ENCODE measurements at regions not wholly inside any gene's neighbourhood (a gene's known extent, or its start where the extent isn't known, plus 50 kb on each side); places are given as distances from the start of the nearest gene placed in this dataset.

DNA sequence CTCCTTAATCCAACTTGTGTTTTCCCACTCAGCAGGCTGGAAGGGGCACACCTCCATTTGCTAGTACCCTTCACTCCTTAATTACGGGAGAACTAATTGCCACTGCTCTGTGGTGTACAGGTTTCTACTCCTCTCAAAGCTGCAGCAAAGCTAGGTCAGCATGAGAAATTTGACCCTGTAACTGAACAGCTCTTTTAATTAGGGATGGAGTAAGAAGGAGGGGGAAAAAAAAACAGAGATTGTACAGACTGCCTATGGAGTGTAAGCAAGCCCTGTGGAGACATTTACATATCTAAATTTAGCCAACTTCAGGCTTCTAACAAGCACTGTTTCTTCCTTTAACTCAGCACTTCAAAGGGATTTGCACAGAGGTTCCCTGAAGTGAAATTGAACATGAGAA is 629.7 kb upstream of the SETBP1 start:
- no peak for DNase-seq (ENCODE audit: low read depth, low spot score)

DNA sequence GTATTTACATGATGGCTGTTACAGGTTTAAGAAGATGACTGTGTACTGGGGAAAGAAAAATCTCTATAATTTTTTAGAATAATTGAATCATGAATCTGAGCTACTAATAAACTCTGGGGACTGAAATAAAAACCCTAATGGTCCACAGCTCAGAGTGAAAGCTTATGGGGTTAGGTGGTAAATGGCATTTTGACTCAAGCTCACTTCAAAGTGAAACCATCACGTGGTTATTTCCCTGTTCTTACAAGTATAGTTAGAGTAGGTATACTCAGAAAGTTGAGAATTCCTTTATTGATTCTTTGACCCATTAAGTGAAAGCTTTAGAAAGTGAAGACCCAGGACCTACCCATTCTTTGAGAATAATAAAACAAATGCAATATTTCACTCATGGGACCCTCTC is 626.2 kb upstream of the SETBP1 start:
- no peak for DNase-seq (ENCODE audit: low read depth, low spot score)

DNA sequence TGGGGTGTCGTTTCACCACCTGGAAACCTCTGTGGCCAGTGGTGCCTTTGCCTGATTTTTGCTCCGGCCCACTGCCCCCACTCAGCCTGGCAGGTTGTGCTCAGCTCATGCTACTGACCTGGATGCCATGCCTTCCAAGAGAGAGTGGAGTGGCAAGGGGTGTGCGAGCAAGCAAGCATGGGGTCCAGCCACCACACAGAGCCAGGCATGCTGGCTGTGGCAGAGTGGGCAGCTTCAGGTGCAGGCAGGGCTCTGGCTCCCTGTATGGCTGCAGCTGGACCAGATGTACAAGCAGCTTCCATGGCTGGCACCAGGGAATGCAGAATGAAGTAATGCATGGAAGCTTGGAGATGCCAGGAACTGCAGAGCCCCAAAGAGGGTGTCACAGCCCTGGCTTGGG is 620.5 kb upstream of the SETBP1 start:
- DNase-seq (ENCODE audit: low read depth, low spot score) = no peak

GRCh38 chr18:44061438-44061837 is 619.2 kb upstream of the SETBP1 start:
- no peak for DNase-seq (ENCODE audit: low read depth, low spot score)

DNA sequence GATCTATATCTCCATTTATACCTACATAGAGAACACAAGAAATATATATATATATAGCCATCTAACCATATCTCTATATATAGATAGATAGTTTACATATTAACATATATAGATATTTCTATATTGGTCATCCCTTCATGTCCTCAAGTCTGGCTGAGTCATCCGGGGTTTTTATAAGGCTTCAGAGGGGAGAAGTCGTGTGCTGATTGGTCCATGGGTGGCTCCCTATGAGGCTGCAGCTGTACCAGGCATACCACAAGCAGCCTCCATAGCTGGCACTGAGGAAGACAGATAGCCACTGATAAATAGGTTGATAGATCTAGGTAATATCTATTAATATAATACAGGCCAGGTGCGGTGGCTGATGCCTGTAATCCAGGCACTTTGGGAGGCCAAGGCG is 618.3 kb upstream of the SETBP1 start:
- no peak for DNase-seq (ENCODE audit: low read depth, low spot score)

DNA sequence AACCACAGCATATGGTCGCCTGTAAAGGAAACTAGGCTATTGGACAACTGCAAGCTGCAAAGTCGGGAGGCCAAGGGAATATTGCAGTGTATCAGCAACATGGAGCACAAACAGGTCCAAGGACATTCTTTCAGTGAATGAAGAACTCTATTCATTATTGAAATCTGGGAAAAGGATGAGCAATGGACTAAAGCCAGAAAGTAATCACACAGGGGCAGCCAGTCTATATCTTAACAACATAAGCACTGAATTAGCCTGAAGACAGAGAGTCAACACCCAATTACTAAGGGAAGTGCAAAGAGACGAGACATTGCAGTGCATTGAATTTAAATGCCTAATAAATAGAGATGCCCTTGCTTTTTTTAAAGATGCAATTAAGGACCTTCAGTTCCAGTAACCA is 615.5 kb upstream of the SETBP1 start:
- no peak for DNase-seq (ENCODE audit: low read depth, low spot score)

- DNase-seq (ENCODE audit: low read depth, low spot score) = no peak
Measured at GRCh38 chr18:44066541-44066940, 614.1 kb upstream of the SETBP1 start.

DNA sequence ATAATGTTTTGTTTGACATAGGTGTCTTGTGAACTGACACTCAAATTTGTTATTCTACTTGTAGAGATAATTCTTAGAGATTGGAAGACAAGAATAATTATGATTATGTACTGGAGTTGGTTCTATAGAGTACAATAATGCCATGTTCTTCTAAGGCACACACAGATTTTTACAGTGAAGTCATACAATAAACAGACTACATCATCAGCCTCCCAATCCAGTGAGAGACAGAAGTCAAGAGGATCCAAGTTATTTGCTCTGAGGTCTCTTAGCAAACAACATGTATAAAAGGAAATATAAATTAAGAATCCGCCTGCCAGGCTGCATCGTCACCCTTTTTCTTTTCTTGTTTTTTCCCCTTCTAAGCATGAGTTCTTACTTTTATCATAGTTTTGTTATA is 613.5 kb upstream of the SETBP1 start:
- no peak for DNase-seq (ENCODE audit: low read depth, low spot score)

DNA sequence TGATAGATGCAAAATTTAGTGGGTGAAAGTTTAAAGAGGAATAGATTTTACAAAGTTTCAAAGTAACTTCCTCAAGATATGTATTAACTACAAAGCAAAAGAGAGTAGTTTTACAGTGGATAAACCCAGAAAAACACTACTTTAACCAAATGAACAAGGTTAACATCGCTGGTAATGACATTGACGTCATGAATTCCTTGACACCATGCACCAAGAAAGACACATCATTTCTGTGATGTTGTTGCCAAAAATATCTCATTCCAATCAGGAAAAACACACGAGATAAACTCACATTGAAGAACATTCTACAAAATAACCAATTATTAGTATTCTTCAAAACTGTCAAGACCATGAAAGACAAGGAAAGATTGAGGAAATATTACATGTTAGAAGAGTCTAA is 605.6 kb upstream of the SETBP1 start:
- DNase-seq (ENCODE audit: low read depth, low spot score) = no peak

- no peak for DNase-seq (ENCODE audit: low read depth, low spot score)
Measured at GRCh38 chr18:44079606-44080005, 601.1 kb upstream of the SETBP1 start.

GRCh38 chr18:44080054-44080453 is 600.6 kb upstream of the SETBP1 start:
- DNase-seq (ENCODE audit: low read depth, low spot score) = no peak

- no peak for DNase-seq (ENCODE audit: low read depth, low spot score)
Measured at GRCh38 chr18:44089732-44090131, 591.0 kb upstream of the SETBP1 start.

GRCh38 chr18:44090453-44090852 is 590.2 kb upstream of the SETBP1 start:
- no peak for DNase-seq (ENCODE audit: low read depth, low spot score)

- DNase-seq (ENCODE audit: low read depth, low spot score) = no peak
Measured at GRCh38 chr18:44093253-44093652, 587.4 kb upstream of the SETBP1 start.

GRCh38 chr18:44096016-44096415 is 584.7 kb upstream of the SETBP1 start:
- no peak for DNase-seq (ENCODE audit: low read depth, low spot score)

- DNase-seq (ENCODE audit: low read depth, low spot score) = no peak
Measured at GRCh38 chr18:44098551-44099098, 582.1 kb upstream of the SETBP1 start.

DNA sequence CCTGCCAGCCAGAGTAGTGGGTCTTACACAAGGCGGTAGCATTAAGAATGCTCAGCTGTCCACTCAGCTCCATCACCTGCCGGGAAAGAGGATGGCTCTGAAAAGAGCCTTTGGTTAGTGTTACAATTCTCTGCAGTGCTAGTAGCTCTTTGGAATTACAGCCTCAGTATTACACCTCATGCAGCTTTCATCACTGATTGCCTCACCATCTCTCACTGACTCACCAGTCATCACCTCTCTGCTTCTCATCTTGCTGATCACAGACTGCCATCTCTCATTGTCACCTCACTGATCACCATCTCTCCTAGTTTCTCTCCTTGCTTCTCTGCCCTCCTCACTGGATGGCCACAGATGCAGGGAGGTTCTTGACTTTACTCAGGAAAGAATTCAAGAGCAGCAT is 573.5 kb upstream of the SETBP1 start:
- no peak for DNase-seq (ENCODE audit: low read depth, low spot score)

- DNase-seq (ENCODE audit: low read depth, low spot score) = no peak
Measured at GRCh38 chr18:44111337-44111736, 569.4 kb upstream of the SETBP1 start.

- DNase-seq (ENCODE audit: low read depth, low spot score) = no peak
Measured at GRCh38 chr18:44117821-44118220, 562.9 kb upstream of the SETBP1 start.

DNA sequence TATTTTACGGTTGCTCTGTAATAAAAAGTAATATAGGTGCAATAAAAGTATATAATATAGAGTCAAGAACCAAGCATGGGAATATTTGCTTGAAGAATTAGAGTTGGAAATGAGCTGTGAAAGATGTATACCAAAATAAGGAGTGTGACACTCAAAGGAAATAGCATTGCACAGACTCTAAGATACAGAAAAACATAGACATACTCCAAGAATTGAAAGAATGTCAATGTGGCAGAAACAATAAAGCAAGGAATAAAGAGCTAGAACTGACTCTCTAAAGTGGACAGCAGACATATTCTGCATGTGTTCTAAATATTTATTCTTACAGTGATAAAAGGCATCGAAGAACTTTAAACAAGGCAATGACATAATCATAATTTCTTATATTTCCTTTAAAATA is 561.1 kb upstream of the SETBP1 start:
- DNase-seq (ENCODE audit: low read depth, low spot score) = no peak

GRCh38 chr18:44123743-44124142 is 556.9 kb upstream of the SETBP1 start:
- DNase-seq (ENCODE audit: low read depth, low spot score) = no peak

DNA sequence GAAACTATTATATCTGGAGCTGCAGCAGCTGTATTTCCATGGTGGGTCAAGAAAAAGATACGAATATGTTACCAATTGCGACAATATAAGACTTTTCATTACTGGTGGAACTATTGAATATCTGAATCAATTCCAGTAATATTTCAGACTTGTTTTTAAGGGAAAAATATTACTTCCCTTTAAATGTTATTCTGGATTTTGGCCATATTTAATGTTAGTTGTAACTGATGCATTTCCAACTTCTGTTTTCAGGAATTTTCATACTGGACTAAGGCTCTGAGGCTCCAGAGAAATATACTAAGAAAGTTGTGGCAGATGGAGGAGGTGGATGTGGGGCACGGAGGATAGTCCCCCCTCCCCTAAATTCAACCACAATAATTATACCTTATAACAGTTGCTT is 555.2 kb upstream of the SETBP1 start:
- no peak for DNase-seq (ENCODE audit: low read depth, low spot score)

DNA sequence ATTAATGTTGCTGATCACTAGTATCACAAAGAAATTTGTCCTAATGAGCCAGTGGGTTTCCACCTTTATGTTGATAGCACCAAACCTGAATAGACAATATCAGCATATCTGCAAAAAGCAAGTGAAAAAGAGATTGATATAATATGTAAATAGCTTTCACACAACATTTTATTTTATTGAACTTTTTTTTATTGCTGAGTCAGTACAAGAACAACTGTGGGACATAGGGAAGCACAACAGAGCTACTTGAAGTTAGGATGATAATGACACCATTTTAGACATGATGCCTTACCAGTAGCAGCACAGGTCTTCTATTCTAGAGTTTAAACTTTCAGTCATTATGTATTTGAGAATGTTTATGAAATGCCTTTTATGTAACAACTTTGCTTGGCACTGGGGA is 554.1 kb upstream of the SETBP1 start:
- no peak for DNase-seq (ENCODE audit: low read depth, low spot score)

DNA sequence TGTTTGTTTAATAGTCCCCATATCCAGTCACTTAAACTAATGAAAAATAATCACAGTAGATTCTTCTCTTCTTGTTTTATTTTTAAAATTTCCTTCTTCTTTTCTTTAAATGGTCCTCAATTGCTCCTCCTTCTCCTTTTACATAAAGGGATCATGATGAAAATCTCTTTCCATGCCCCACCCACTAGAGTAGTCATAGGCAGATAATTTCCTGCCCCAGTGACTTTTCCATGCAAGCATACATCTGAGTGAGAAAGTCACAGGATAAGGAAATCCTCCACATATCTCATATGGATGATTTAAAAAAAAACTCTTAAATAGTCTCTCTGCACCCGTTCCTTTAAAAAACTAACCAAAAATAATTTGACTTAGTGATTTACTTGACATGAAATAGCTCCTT is 552.3 kb upstream of the SETBP1 start:
- no peak for DNase-seq (ENCODE audit: low read depth, low spot score)
